GM23248 (cell line): ENCODE measurements at regions not wholly inside any gene's neighbourhood (a gene's known extent, or its start where the extent isn't known, plus 50 kb on each side); places are given as distances from the start of the nearest gene placed in this dataset.

Experiments
- EZH2 ChIP-seq: fragments of 200-600 bp; sonication (generic); IDR thresholded peaks from 2 replicates; pipeline ENCODE4 v1.6.1; 2018; ENCODE audit warnings: antibody characterized with exemption, mild to moderate bottlenecking; ENCODE audit not compliant: insufficient read depth, poor library complexity, severe bottlenecking
- EZH2phosphoT487 ChIP-seq: fragments of 200-600 bp; sonication (generic); IDR thresholded peaks from 2 replicates; pipeline ENCODE4 v1.6.1; 2018; ENCODE audit warnings: antibody characterized with exemption, moderate library complexity, mild to moderate bottlenecking, low read depth; ENCODE audit not compliant: insufficient read depth

- TF ChIP-seq EZH2 (no peak), EZH2phosphoT487 (no peak)
Measured at GRCh38 chr12:65561798-65562382, 262.4 kb upstream of the HMGA2 start.
